ACC112 (cell line): ENCODE measurements at regions not wholly inside any gene's neighbourhood (a gene's known extent, or its start where the extent isn't known, plus 50 kb on each side); places are given as distances from the start of the nearest gene placed in this dataset.

Source experiments
- H2AFZ ChIP-seq: fragments of 200-600 bp; sonication (generic); one replicate; pipeline ENCODE4 v1.6.0; 2017; ENCODE audit warnings: antibody characterized with exemption, low read length; ENCODE audit not compliant: unreplicated experiment
- H3K27ac ChIP-seq: fragments of 200-600 bp; sonication (generic); 2 replicates; pipeline ENCODE4 v1.5.1; 2014; ENCODE audit warnings: low read depth, mild to moderate bottlenecking, antibody characterized with exemption, low read length, moderate library complexity
- H3K27me3 ChIP-seq: fragments of 200-600 bp; sonication (generic); 2 replicates; pipeline ENCODE4 v1.6.1; 2014; ENCODE audit warnings: mild to moderate bottlenecking, antibody characterized with exemption, low read length, moderate library complexity, mixed read lengths; ENCODE audit not compliant: insufficient read depth
- H3K36me3 ChIP-seq: fragments of 200-600 bp; sonication (generic); 2 replicates; pipeline ENCODE4 v1.6.1; 2016; ENCODE audit warnings: mild to moderate bottlenecking, antibody characterized with exemption, low read length, moderate library complexity, mixed read lengths; ENCODE audit not compliant: insufficient read depth
- H3K4me1 ChIP-seq: fragments of 200-600 bp; sonication (generic); one replicate; pipeline ENCODE4 v1.6.1; 2016; ENCODE audit warnings: low read length, mixed read lengths; ENCODE audit not compliant: insufficient read depth, unreplicated experiment, control insufficient read depth
- H3K4me3 ChIP-seq: fragments of 200-600 bp; sonication (generic); 2 replicates; pipeline ENCODE4 v1.5.1; 2014; ENCODE audit warnings: mild to moderate bottlenecking, low read depth, low read length
- H3K79me2 ChIP-seq: fragments of 200-600 bp; sonication (generic); one replicate; pipeline ENCODE4 v1.6.0; 2016; ENCODE audit warnings: low read length; ENCODE audit not compliant: control insufficient read depth, unreplicated experiment, insufficient read depth

DNA sequence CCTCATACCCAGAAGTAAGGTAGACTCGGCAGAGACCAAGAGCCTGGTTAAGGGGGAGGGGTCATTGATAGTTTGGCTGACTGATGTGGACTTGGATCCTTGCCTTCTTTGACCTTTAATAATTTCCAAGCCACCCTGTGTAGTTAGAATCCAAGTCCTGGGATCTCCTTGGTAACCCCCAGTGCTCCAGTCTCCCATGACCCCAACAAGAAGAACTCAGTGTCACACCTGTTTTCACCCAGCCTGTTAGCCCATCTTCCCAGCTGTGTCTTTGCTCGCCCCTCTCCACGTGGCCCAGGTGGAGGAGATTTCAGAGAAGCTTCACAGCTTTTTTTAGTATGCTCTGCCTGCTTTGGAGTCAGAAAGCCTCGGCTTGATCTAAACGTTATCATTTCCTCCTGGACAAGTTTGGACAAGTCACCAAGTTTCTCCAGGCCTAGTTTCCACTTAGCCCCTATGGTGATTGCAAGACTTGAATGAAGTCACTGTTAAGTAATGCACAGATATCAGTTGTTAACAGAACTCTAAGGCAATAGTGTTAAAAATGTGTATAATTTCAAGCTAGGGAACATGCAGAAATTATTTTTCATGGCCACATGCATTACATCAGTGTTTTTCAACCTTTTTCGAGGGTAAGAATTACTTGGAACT is 170.0 kb downstream of the TMEM38B start:
- Histone ChIP-seq H3K36me3 (no peaks in the 10 kb centered on the region), H3K4me1 (no peaks in the 10 kb centered on the region), H3K4me3 (no peak overlapping the region), H3K27ac (no peak overlapping the region), H3K79me2 (no peaks in the 10 kb centered on the region), H2AFZ (no peak overlapping the region), H3K27me3 (0 out of 2 replicates have a peak, but pooled peaks cover 3% of the 10 kb centered on the region)

- Histone ChIP-seq H3K4me1 (no peaks in the 10 kb centered on the region), H3K79me2 (no peaks in the 10 kb centered on the region), H3K27me3 (peaks cover 7% of the 10 kb centered on the region; the same call in 1 of the 2 replicates), H3K27ac (no peak overlapping the region), H3K4me3 (no peak overlapping the region), H3K36me3 (no peaks in the 10 kb centered on the region), H2AFZ (no peak overlapping the region)
Observed at GRCh38 chr9:105865285-105865684, 170.9 kb downstream of the TMEM38B start.

DNA sequence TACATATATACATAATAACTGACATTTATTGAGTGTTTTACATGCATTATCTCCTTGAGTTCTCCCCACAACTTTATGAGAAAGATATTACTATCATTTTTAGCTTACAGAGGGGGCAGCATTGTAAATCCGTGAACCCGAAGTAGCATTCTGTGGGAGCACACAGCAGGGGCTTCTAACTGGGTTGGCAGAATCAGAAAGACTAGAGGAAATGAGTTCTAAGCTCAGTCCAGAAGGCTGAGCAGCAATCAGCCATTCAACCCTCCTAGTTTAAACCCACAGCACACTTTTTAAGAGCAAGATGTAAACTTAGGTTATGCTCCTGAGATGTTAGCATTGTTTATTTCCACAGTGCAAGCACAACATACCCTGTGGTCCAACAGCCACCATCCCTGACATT is 177.2 kb downstream of the TMEM38B start:
- Histone ChIP-seq H2AFZ (no peak overlapping the region), H3K4me3 (no peak overlapping the region), H3K36me3 (no peaks in the 10 kb centered on the region), H3K4me1 (no peaks in the 10 kb centered on the region), H3K79me2 (no peaks in the 10 kb centered on the region), H3K27ac (no peak overlapping the region), H3K27me3 (peaks cover 12% of the 10 kb centered on the region; the same call in 1 of the 2 replicates)

DNA sequence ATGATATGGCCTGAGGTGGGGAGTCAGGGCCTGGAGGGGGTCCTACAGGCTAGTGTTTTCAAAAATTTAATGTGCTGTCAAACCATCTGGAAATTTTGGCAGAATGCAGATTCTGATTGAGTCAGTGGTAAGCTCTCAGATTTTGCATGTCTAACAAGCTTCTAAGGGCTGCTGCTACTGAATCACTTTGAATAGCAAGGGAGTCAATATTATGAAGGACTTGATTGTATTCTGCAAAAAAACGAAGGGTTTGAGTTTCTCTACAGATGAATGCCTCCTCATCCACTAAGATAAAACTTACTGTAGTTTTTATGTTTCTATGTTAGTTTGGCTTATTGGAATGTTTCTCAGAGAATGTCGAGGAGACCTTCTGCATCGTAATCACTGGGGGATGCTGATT is 179.5 kb downstream of the TMEM38B start:
- no peaks in the 10 kb centered on the region for H3K4me1 ChIP-seq
- H2AFZ ChIP-seq, result no peak overlapping the region
- H3K27ac ChIP-seq, result no peak overlapping the region
- no peaks in the 10 kb centered on the region for H3K36me3 ChIP-seq
- no peak overlapping the region for H3K4me3 ChIP-seq
- H3K27me3 ChIP-seq, result peaks cover 12% of the 10 kb centered on the region; the same call in 1 of the 2 replicates
- H3K79me2 ChIP-seq, result no peaks in the 10 kb centered on the region

DNA sequence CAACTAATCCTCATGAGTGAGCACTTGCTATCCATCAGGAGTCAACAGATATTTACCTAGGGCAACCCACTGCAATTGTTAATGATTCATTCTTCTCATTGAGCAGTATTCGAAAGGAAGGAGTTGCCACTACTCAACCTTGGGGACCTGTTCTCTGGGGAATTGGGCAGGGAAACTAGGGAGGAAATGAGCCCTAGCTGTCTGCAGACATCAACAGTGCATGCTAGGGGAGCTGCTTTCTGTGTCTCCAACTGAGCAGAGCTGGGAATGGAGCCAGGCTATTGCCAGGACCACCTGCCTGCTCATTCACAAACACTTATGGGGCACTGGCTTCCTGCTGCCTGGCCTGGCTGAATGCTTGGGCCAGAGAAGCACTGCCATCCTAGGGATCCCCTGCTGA is 183.4 kb downstream of the TMEM38B start:
- no peaks in the 10 kb centered on the region for H3K36me3 ChIP-seq
- no peaks in the 10 kb centered on the region for H3K27me3 ChIP-seq
- no peaks in the 10 kb centered on the region for H3K79me2 ChIP-seq
- H2AFZ ChIP-seq, result no peak overlapping the region
- no peaks in the 10 kb centered on the region for H3K4me1 ChIP-seq
- H3K27ac ChIP-seq, result no peak overlapping the region
- no peak overlapping the region for H3K4me3 ChIP-seq

- no peak overlapping the region for H2AFZ ChIP-seq
Observed at GRCh38 chr9:105879181-105879580, 184.8 kb downstream of the TMEM38B start.

GRCh38 chr9:105880517-105880916 is 186.2 kb downstream of the TMEM38B start:
- Histone ChIP-seq H3K27me3 (no peaks in the 10 kb centered on the region), H3K4me3 (no peak overlapping the region), H3K4me1 (no peaks in the 10 kb centered on the region), H2AFZ (no peak overlapping the region), H3K27ac (no peak overlapping the region), H3K36me3 (no peaks in the 10 kb centered on the region), H3K79me2 (no peaks in the 10 kb centered on the region)

More at GRCh38 chr9:105879181-105879580, 184.8 kb downstream of the TMEM38B start:
- no peak overlapping the region for H3K4me3 ChIP-seq
- no peaks in the 10 kb centered on the region for H3K4me1 ChIP-seq
- H3K36me3 ChIP-seq, result no peaks in the 10 kb centered on the region
- no peak overlapping the region for H3K27ac ChIP-seq
- H3K27me3 ChIP-seq, result no peaks in the 10 kb centered on the region
- H3K79me2 ChIP-seq, result no peaks in the 10 kb centered on the region

GRCh38 chr9:105881021-105881420 is 186.7 kb downstream of the TMEM38B start:
- Histone ChIP-seq H2AFZ (no peak overlapping the region), H3K4me3 (no peak overlapping the region), H3K27ac (no peak overlapping the region), H3K36me3 (no peaks in the 10 kb centered on the region), H3K27me3 (no peaks in the 10 kb centered on the region), H3K4me1 (no peaks in the 10 kb centered on the region), H3K79me2 (no peaks in the 10 kb centered on the region)

DNA sequence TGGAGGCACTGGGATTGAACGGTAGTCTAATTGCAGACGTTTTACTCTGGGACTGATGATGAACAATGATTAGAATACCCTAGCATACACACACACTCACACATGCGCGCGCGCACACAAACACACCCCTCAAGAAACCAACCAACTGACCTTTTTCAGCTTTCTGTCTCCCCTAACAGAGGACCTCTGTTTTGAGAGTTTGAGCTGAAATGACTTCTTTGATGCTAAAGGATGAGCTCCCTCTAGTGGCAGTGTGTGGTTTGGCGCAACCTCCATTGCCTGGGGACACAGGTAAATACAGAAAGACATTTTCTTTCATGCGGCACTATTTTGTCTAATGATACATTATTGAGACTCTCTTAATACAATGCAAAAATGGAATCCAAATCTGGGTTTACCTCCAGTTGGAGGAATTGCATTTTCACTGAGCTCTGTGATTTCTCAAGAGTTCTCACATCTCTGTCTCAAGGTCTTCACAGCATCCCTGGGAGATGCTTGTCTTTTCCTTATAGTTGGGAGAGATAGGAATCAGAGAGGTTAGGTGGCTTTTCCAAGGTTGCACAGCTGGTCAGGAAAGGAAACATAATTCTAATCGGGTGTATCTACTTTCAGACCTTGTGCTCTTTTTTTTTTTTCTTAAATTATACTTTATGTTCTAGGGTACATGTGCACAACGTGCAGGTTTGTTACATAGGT is 187.5 kb downstream of the TMEM38B start:
- no peaks in the 10 kb centered on the region for H3K4me1 ChIP-seq
- H3K4me3 ChIP-seq, result no peak overlapping the region
- H3K36me3 ChIP-seq, result no peaks in the 10 kb centered on the region
- H3K27me3 ChIP-seq, result no peaks in the 10 kb centered on the region
- H2AFZ ChIP-seq, result no peak overlapping the region
- H3K27ac ChIP-seq, result no peak overlapping the region
- no peaks in the 10 kb centered on the region for H3K79me2 ChIP-seq

DNA sequence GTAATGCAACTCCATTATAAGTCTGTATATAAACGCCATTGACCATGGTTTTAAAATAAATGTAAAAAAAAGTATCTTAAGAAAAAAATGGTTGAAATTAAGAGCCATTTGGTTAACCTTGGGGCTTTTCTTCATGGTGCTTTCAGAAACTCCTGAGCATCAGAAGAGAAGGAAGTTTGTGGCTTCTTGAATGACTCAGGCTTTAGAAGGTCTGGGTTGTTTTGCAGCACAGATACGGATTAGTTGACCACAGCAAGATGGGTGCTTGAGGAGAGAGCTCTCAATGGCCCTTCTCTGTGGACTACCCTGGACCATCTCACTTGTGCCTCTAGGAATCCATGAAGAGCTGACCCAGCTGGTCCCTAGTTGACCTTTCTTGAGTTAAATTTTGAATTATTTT is 189.5 kb downstream of the TMEM38B start:
- no peaks in the 10 kb centered on the region for H3K36me3 ChIP-seq
- no peaks in the 10 kb centered on the region for H3K4me1 ChIP-seq
- H3K79me2 ChIP-seq, result no peaks in the 10 kb centered on the region
- H3K27me3 ChIP-seq, result no peaks in the 10 kb centered on the region
- H3K4me3 ChIP-seq, result no peak overlapping the region
- H3K27ac ChIP-seq, result no peak overlapping the region
- no peak overlapping the region for H2AFZ ChIP-seq

DNA sequence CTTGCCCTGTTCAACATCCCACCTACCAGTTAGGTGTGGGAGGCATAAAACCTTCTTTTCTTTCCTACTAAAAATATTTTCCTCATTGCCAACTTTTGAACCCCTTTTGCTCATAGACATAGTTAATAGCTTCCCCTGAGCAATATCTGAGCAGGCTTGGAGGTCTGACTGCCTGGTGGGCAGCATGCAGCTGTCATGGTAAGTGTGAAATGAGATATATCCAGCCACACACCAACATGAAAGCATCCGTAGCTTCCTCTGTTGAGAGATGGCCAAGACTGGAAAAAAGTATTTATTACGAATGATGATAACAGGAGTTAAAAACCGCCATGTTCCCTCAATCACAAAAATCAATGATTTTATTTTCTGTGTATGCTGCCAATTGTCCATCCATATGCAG is 190.1 kb downstream of the TMEM38B start:
- H3K36me3 ChIP-seq, result no peaks in the 10 kb centered on the region
- no peaks in the 10 kb centered on the region for H3K79me2 ChIP-seq
- H2AFZ ChIP-seq, result no peak overlapping the region
- H3K4me1 ChIP-seq, result no peaks in the 10 kb centered on the region
- no peak overlapping the region for H3K4me3 ChIP-seq
- H3K27me3 ChIP-seq, result no peaks in the 10 kb centered on the region
- no peak overlapping the region for H3K27ac ChIP-seq
